Right atrium auricular region (tissue), 2 donors: ENCODE measurements at regions not wholly inside any gene's neighbourhood (a gene's known extent, or its start where the extent isn't known, plus 50 kb on each side); places are given as distances from the start of the nearest gene placed in this dataset.

Experiments used
- DNase-seq: peaks from one replicate; pipeline ENCODE4 v3.0.0-alpha.2; 2019; ENCODE audit warnings: low spot score
- H3K27ac ChIP-seq, 2 donors: fragments of 200-600 bp; sonication (generic); 1 replicate in 1 of 2; 2 replicates in 1 of 2; pipeline ENCODE4 v1.5.1; 2016 to 2019
- H3K27me3 ChIP-seq, 2 donors: fragments of 200-600 bp; sonication (generic); one replicate each; pipeline versions ENCODE4 v1.5.1 to v1.6.0; 2017 to 2019
- H3K36me3 ChIP-seq: fragments of 200-600 bp; sonication (generic); one replicate; pipeline ENCODE4 v1.5.1; 2016
- H3K4me1 ChIP-seq, 2 donors: fragments of 200-600 bp; sonication (generic); one replicate each; pipeline versions ENCODE4 v1.5.1 to v1.6.0; 2017 to 2019
- H3K4me3 ChIP-seq, 2 donors: fragments of 200-600 bp; sonication (generic); 1 replicate in 1 of 2; 2 replicates in 1 of 2; pipeline ENCODE4 v1.5.1; 2017 to 2019; ENCODE audit warnings: mild to moderate bottlenecking in 1 of 2, moderate library complexity in 1 of 2
- H3K9me3 ChIP-seq, 2 donors: fragments of 200-600 bp; sonication (generic); one replicate each; pipeline ENCODE4 v1.5.1; 2019
- CTCF ChIP-seq, 2 donors: fragments of 200-600 bp; sonication (generic); IDR thresholded peaks; one replicate each; pipeline ENCODE4 v1.5.1; 2019; ENCODE audit warnings: antibody characterized with exemption in 2 of 2

GRCh38 chr20:39871013-39871412, 818.0 kb downstream of the MAFB start:
- TF ChIP-seq CTCF (IDR thresholded peaks at IDR 0.05): no peak
- no peak overlapping the region for H3K27ac ChIP-seq
- H3K36me3 ChIP-seq: no peaks in the 10 kb centered on the region
- no peak overlapping the region for H3K4me3 ChIP-seq
- no peak for DNase-seq
- no peaks in the 10 kb centered on the region for H3K27me3 ChIP-seq
- no peaks in the 10 kb centered on the region for H3K9me3 ChIP-seq
- peaks cover 0 to 12% of the 10 kb centered on the region in 2 donors for H3K4me1 ChIP-seq

- DNase-seq: no peak
- Histone ChIP-seq H3K27me3 (no peaks in the 10 kb centered on the region), H3K27ac (no peak overlapping the region), H3K9me3 (no peaks in the 10 kb centered on the region), H3K4me1 (no peaks in the 10 kb centered on the region), H3K36me3 (no peaks in the 10 kb centered on the region), H3K4me3 (no peak overlapping the region)
- no peak for TF ChIP-seq CTCF (IDR thresholded peaks at IDR 0.05)
Measured at GRCh38 chr20:39865446-39865845, 823.6 kb downstream of the MAFB start.

- Histone ChIP-seq H3K9me3 (no peaks in the 10 kb centered on the region), H3K36me3 (no peaks in the 10 kb centered on the region), H3K4me1 (no peaks in the 10 kb centered on the region), H3K27ac (no peak overlapping the region), H3K4me3 (no peak overlapping the region), H3K27me3 (no peaks in the 10 kb centered on the region)
- no peak for TF ChIP-seq CTCF (IDR thresholded peaks at IDR 0.05)
- no peak for DNase-seq
Measured at GRCh38 chr20:39862470-39862891, 826.6 kb downstream of the MAFB start.

- Histone ChIP-seq H3K27ac (no peak overlapping the region), H3K36me3 (no peaks in the 10 kb centered on the region), H3K9me3 (no peaks in the 10 kb centered on the region), H3K27me3 (no peaks in the 10 kb centered on the region), H3K4me1 (no peaks in the 10 kb centered on the region), H3K4me3 (no peak overlapping the region)
- DNase-seq: no peak
- no peak for TF ChIP-seq CTCF (IDR thresholded peaks at IDR 0.05)
Measured at GRCh38 chr20:39861381-39861780, 827.7 kb downstream of the MAFB start.

- no peak for TF ChIP-seq CTCF (IDR thresholded peaks at IDR 0.05)
Measured at GRCh38 chr20:39857835-39858234, 831.2 kb downstream of the MAFB start.

GRCh38 chr20:39857187-39857586, 831.8 kb downstream of the MAFB start:
- Histone ChIP-seq H3K4me1 (no peaks in the 10 kb centered on the region), H3K9me3 (no peaks in the 10 kb centered on the region), H3K27me3 (no peaks in the 10 kb centered on the region), H3K27ac (no peak overlapping the region), H3K36me3 (no peaks in the 10 kb centered on the region), H3K4me3 (no peak overlapping the region)
- TF ChIP-seq CTCF (IDR thresholded peaks at IDR 0.05): no peak
- no peak for DNase-seq

More at GRCh38 chr20:39857835-39858234, 831.2 kb downstream of the MAFB start:
- no peaks in the 10 kb centered on the region for H3K36me3 ChIP-seq
- no peaks in the 10 kb centered on the region for H3K9me3 ChIP-seq
- H3K4me3 ChIP-seq: no peak overlapping the region
- H3K27me3 ChIP-seq: no peaks in the 10 kb centered on the region
- no peak for DNase-seq
- no peak overlapping the region for H3K27ac ChIP-seq
- no peaks in the 10 kb centered on the region for H3K4me1 ChIP-seq
